ENCODE measurements at regions not wholly inside any gene's neighbourhood (a gene's known extent, or its start where the extent isn't known, plus 50 kb on each side); places are given as distances from the start of the nearest gene placed in this dataset.

DNA sequence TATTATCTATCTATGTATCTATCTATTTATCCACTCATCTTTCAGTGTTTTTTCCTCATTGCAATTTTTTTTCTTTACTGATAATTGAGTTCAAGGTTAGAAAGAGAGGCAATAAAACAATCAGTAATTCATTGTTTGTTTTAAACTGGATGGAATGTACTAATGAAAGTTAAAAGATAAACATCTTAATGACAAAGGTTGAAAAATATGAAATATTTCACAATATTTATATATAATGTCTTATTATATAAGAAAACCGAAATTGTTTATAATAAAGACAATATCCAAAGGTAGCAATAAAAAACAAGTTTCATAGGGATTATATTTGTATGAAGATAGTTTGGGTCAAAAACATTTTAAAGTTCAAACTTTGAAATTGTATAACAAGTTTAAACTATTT lies 1015.5 kb upstream of the MIR17HG start:
- Histone ChIP-seq H3K56ac (ENCODE audit: extremely low read depth, insufficient read depth, low read length) (no peak overlapping the region), H2AK5ac (ENCODE audit: low read depth, low read length) (no peak overlapping the region), H3K4me3 (ENCODE audit: insufficient read depth, low read depth, low read length) (no peak overlapping the region), H3K23ac (ENCODE audit: low read depth, low read length) (no peak overlapping the region), H3K27me3 (ENCODE audit: control insufficient read depth, insufficient read depth, low read length) (no peaks in the 10 kb centered on the region), H4K8ac (ENCODE audit: low read depth in 2 of 2, low read length in 2 of 2) (no peak overlapping the region), H4K5ac (ENCODE audit: low read depth, low read length) (no peak overlapping the region), H2AFZ (replicated peaks; ENCODE audit: low read length, poor library complexity) (no peak overlapping the region), H2BK5ac (ENCODE audit: low read depth, low read length, poor library complexity, severe bottlenecking) (no peak overlapping the region), H3K9ac (ENCODE audit: low read depth, low read length) (no peak overlapping the region), H3K4me2 (ENCODE audit: low read depth, low read length) (no peak overlapping the region), H4K91ac (ENCODE audit: insufficient read depth, low read depth, low read length) (no peak overlapping the region), H2BK20ac (ENCODE audit: low read depth, low read length) (no peak overlapping the region), H3K27ac (ENCODE audit: insufficient read depth, low read length) (no peak overlapping the region), H3K14ac (replicated peaks; ENCODE audit: low read depth, low read length) (no peak overlapping the region), H3K9me3 (ENCODE audit: control insufficient read depth, insufficient read depth, low read length) (no peaks in the 10 kb centered on the region; the same call in 1 of the 2 replicates), H4K20me1 (ENCODE audit: insufficient read depth, low read length) (no peaks in the 10 kb centered on the region), H3K18ac (ENCODE audit: low read depth, low read length) (no peak overlapping the region), H3K36me3 (ENCODE audit: control insufficient read depth, insufficient read depth, low read length) (no peaks in the 10 kb centered on the region), H3K79me1 (ENCODE audit: low read depth in 1 of 2, low read length in 2 of 2) (no peaks in the 10 kb centered on the region), H2BK15ac (ENCODE audit: low read depth, low read length) (no peak overlapping the region), H3K4me1 (ENCODE audit: control insufficient read depth, insufficient read depth, low read length) (no peaks in the 10 kb centered on the region), H2BK120ac (ENCODE audit: low read depth, low read length) (no peak overlapping the region), H2AK9ac (replicated peaks; ENCODE audit: low read depth, low read length, poor library complexity) (no peak overlapping the region), H3K9me1 (ENCODE audit: insufficient read depth, low read length) (no peaks in the 10 kb centered on the region), H3K4ac (ENCODE audit: low read depth, low read length) (no peak overlapping the region)
- no CpG with 5 or more reads among the region's 1 CpG for WGBS, 2 experiments (ENCODE audit: extremely low coverage in 2 of 2, insufficient read length in 1 of 2)
- no peak for DNase-seq
- no TSS peak for BruUV-seq (replicated peaks)
- intact Hi-C loops (cut with micrococcal nuclease), result loop anchor here (5.0 kb wide), 1 partner anchor 160 kb away; no protein-coding TSS in a partner anchor
- in situ Hi-C loops (cut with MboI; ENCODE audit: low sequenced_read_pairs), result no loop called here
- dilution Hi-C loops (cut with HindIII; ENCODE audit: low sequenced_read_pairs, unreplicated experiment), result no loop called here
- POLR2A ChIA-PET (ENCODE audit: unreplicated experiment), result no interaction called here
- no peak for ATAC-seq (ENCODE audit: low read depth)
- TF ChIP-seq CHD1 (IDR thresholded peaks at IDR 0.05; ENCODE audit: low read depth, low read length) (no peak), CEBPB (IDR thresholded peaks at IDR 0.05; ENCODE audit: low read depth, low read length) (no peak), FOS (IDR thresholded peaks at IDR 0.05; ENCODE audit: low read depth, low read length) (no peak), MXI1 (IDR thresholded peaks at IDR 0.05; ENCODE audit: borderline replicate concordance, low read depth, low read length) (no peak), RAD21 (IDR thresholded peaks at IDR 0.05; ENCODE audit: low read length) (no peak), NFE2L2 (IDR thresholded peaks at IDR 0.05; ENCODE audit: low read depth, low read length) (no peak), MAZ (IDR thresholded peaks at IDR 0.05; ENCODE audit: borderline replicate concordance, low read depth, low read length) (no peak), POLR2A (IDR thresholded peaks at IDR 0.05; ENCODE audit: low read depth, low read length) (no peak), RCOR1 (IDR thresholded peaks at IDR 0.05; ENCODE audit: insufficient replicate concordance, low read length) (no peak), MAFK (IDR thresholded peaks at IDR 0.05; ENCODE audit: low read depth, low read length) (no peak)
- TF ChIP-seq, protein P1, sequence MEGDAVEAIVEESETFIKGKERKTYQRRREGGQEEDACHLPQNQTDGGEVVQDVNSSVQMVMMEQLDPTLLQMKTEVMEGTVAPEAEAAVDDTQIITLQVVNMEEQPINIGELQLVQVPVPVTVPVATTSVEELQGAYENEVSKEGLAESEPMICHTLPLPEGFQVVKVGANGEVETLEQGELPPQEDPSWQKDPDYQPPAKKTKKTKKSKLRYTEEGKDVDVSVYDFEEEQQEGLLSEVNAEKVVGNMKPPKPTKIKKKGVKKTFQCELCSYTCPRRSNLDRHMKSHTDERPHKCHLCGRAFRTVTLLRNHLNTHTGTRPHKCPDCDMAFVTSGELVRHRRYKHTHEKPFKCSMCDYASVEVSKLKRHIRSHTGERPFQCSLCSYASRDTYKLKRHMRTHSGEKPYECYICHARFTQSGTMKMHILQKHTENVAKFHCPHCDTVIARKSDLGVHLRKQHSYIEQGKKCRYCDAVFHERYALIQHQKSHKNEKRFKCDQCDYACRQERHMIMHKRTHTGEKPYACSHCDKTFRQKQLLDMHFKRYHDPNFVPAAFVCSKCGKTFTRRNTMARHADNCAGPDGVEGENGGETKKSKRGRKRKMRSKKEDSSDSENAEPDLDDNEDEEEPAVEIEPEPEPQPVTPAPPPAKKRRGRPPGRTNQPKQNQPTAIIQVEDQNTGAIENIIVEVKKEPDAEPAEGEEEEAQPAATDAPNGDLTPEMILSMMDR (conservative IDR thresholded peaks at IDR 0.05; ENCODE audit: low read depth, low read length), result no peak
- TF ChIP-seq, protein P2, sequence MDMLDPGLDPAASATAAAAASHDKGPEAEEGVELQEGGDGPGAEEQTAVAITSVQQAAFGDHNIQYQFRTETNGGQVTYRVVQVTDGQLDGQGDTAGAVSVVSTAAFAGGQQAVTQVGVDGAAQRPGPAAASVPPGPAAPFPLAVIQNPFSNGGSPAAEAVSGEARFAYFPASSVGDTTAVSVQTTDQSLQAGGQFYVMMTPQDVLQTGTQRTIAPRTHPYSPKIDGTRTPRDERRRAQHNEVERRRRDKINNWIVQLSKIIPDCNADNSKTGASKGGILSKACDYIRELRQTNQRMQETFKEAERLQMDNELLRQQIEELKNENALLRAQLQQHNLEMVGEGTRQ (IDR thresholded peaks at IDR 0.05; ENCODE audit: low read depth, low read length), result no peak
- TF ChIP-seq, protein P3, sequence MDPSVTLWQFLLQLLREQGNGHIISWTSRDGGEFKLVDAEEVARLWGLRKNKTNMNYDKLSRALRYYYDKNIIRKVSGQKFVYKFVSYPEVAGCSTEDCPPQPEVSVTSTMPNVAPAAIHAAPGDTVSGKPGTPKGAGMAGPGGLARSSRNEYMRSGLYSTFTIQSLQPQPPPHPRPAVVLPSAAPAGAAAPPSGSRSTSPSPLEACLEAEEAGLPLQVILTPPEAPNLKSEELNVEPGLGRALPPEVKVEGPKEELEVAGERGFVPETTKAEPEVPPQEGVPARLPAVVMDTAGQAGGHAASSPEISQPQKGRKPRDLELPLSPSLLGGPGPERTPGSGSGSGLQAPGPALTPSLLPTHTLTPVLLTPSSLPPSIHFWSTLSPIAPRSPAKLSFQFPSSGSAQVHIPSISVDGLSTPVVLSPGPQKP (IDR thresholded peaks at IDR 0.05; ENCODE audit: borderline replicate concordance, low read depth, low read length), result no peak
- CTCF ChIA-PET, result no interaction called here

Data from IMR-90 (cell line).